Spleen (tissue), 11 donors: ENCODE measurements at regions not wholly inside any gene's neighbourhood (a gene's known extent, or its start where the extent isn't known, plus 50 kb on each side); places are given as distances from the start of the nearest gene placed in this dataset.
A peak's percentile ranks its signal among the peaks of the same experiment; 100 is the strongest.

Source experiments
- DNase-seq: peaks from one replicate; pipeline ENCODE4 v3.0.0-alpha.2; 2020
- H3K27ac ChIP-seq, 8 donors: fragments of 200-600 bp; sonication (generic) in 7 of 8; 1 replicate in 4 of 8; 2 replicates in 4 of 8; pipeline versions ENCODE4 v1.5.0 to v1.8.0; 2016 to 2021; ENCODE audit warnings: inconsistent platforms in 4 of 8, mild to moderate bottlenecking in 4 of 8, moderate library complexity in 1 of 8
- H3K27me3 ChIP-seq, 7 donors: fragments of 200-600 bp; sonication (generic) in 6 of 7; replicated peaks in 1 of 7; 1 replicate in 4 of 7; 2 replicates in 3 of 7; pipeline versions ENCODE4 v1.5.0 to v1.8.0; 2016 to 2021; ENCODE audit warnings: inconsistent platforms in 3 of 7, mild to moderate bottlenecking in 1 of 7
- H3K36me3 ChIP-seq, 6 donors: fragments of 200-600 bp; sonication (generic) in 5 of 6; 1 replicate in 4 of 6; 2 replicates in 2 of 6; pipeline versions ENCODE4 v1.5.0 to v1.8.0; 2016 to 2021; ENCODE audit warnings: inconsistent platforms in 2 of 6
- H3K4me1 ChIP-seq, 6 donors: fragments of 200-600 bp; sonication (generic) in 5 of 6; 1 replicate in 3 of 6; 2 replicates in 3 of 6; pipeline versions ENCODE4 v1.5.0 to v1.8.0; 2016 to 2021; ENCODE audit warnings: inconsistent platforms in 3 of 6
- H3K4me3 ChIP-seq, 8 donors: fragments of 200-600 bp; sonication (generic) in 7 of 8; 1 replicate in 4 of 8; 2 replicates in 4 of 8; pipeline versions ENCODE4 v1.5.0 to v1.8.0; 2016 to 2021; ENCODE audit warnings: inconsistent platforms in 4 of 8, mild to moderate bottlenecking in 4 of 8, moderate library complexity in 2 of 8
- H3K9me3 ChIP-seq, 8 donors: fragments of 200-600 bp; sonication (generic) in 7 of 8; 1 replicate in 4 of 8; 2 replicates in 4 of 8; pipeline versions ENCODE4 v1.5.0 to v1.8.0; 2016 to 2021; ENCODE audit warnings: inconsistent platforms in 4 of 8
- POLR2A ChIP-seq, 3 donors: fragments of 450-650 bp; IDR thresholded peaks; one replicate each; pipeline ENCODE4 v1.5.1; 2017; ENCODE audit warnings: antibody characterized with exemption in 3 of 3, mild to moderate bottlenecking in 1 of 3
- POLR2AphosphoS5 ChIP-seq, 3 donors: sonication (generic); formaldehyde crosslinking; IDR thresholded peaks; one replicate each; pipeline ENCODE4 v1.5.1; 2017; ENCODE audit warnings: antibody characterized with exemption in 3 of 3
- WGBS, 5 donors: extraction: QIAGEN DNeasy Blood & Tissue Kit in 3 of 5; methylation state at CpG; one replicate each; pipeline versions ENCODE4 v1.1.5 to v1.1.7; 2013 to 2018; 5-methylcytosine and 5-hydroxymethylcytosine counted together
- intact Hi-C: fragments of 100-400 bp; cut with DNase I; formaldehyde crosslinking; loops from one replicate; pipeline ENCODE4 v1.15.0; 2023; ENCODE audit warnings: low total_unique reads
- TF ChIP-seq, protein P1 (sequence below), 11 experiments: fragments of 200-600 bp in 7 of 11; fragments of 450-650 bp in 4 of 11; sonication (generic) in 4 of 11; IDR thresholded peaks in 8 of 11; conservative IDR thresholded peaks in 3 of 11; 1 replicate in 7 of 11; 2 replicates in 4 of 11; pipeline versions ENCODE4 v1.4.0 to v1.8.0; 2016 to 2021; ENCODE audit warnings: antibody characterized with exemption in 11 of 11, inconsistent platforms in 4 of 11, mild to moderate bottlenecking in 1 of 11
- donor health status: healthy with polysubstance abuse.
- donor health status: DM: no; HTN: no; CAD: no; lungs with moderate emphysema.
- donor health status: DM: no; HTN: no; CAD: no.
- donor health status: Bipolar disorder and iron deficiency.
- donor health status: healthy.
- donor health status: DM: no; HTN: no; CAD: no.
- donor health status: DM: yes; HTN: yes; CAD: no.

DNA sequence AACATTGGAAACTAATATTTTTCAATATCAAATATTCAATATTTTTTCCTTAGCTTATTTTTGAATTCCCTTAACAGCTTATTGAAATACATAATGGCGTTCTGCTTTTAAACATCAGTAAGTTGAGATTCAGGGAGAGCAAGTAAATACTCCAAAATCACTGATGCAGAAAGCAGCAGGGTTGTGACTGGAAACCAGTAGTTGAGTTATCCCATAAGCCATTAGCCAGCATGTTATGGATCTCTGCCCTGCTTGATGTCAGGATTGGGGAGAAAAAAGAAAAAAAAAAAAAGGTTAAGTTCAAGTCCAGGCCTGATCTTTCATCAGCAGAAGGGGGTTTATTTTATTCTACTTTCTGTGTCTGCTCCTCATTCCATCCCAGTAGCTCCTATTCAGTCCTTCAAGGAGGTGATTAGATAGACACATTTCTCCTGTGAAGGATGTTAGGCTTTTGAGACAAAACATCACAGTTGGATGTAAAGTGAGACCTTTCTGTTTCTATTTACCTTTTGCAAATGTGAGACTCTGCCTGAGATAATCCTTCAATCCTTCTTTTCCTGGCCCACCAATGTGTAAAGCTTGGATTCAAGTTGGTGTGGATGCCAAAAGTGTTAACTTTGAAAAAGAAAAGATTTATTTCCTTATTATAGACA, 110.9 kb upstream of the HDAC9 start:
- WGBS, 5 donors, result 93 to 98% (median 94%) methylated on average over 1 of the region's 1 CpG
- Histone ChIP-seq H3K27me3 (no peaks in the 10 kb centered on the region), H3K27ac (no peak overlapping the region), H3K9me3 (no peaks in the 10 kb centered on the region), H3K36me3 (no peaks in the 10 kb centered on the region), H3K4me1 (peaks cover 7 to 27% (median 20%) of the 10 kb centered on the region in 6 donors), H3K4me3 (no peak overlapping the region)
- no peak for TF ChIP-seq POLR2A (IDR thresholded peaks at IDR 0.05)
- TF ChIP-seq, protein P1, sequence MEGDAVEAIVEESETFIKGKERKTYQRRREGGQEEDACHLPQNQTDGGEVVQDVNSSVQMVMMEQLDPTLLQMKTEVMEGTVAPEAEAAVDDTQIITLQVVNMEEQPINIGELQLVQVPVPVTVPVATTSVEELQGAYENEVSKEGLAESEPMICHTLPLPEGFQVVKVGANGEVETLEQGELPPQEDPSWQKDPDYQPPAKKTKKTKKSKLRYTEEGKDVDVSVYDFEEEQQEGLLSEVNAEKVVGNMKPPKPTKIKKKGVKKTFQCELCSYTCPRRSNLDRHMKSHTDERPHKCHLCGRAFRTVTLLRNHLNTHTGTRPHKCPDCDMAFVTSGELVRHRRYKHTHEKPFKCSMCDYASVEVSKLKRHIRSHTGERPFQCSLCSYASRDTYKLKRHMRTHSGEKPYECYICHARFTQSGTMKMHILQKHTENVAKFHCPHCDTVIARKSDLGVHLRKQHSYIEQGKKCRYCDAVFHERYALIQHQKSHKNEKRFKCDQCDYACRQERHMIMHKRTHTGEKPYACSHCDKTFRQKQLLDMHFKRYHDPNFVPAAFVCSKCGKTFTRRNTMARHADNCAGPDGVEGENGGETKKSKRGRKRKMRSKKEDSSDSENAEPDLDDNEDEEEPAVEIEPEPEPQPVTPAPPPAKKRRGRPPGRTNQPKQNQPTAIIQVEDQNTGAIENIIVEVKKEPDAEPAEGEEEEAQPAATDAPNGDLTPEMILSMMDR (IDR thresholded peaks at IDR 0.05 in 8 of 11, conservative IDR thresholded peaks at IDR 0.05 in 3 of 11), result no peak
- no peak for TF ChIP-seq POLR2AphosphoS5 (IDR thresholded peaks at IDR 0.05)
- no peak for DNase-seq
- intact Hi-C loops, result no loop called here

DNA sequence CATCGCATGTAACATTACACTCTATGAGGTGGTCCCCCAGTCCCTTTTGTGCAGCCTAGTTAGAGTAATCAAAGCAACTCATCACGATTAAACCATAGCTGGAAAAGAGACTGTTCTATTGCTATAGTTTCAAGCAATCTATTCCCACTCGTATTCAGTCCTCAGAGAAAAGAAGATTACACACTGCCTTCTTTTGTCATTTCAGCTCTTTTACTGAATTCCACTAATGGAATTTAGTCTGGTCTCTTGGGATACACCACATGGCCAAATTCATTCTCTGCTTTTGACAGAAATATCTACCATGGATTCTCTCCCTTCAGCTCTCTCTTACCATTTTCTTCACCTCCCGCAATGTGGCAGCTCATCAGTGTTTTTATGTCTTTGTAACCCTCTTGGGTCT, 108.9 kb upstream of the HDAC9 start:
- H3K4me3 ChIP-seq, result no peak overlapping the region
- H3K4me1 ChIP-seq, result peaks cover 8 to 47% (median 36%) of the 10 kb centered on the region in 6 donors
- H3K27me3 ChIP-seq, result no peaks in the 10 kb centered on the region
- WGBS, 5 donors, result 90 to 97% (median 96%) methylated on average over 4 of the region's 4 CpGs
- intact Hi-C loops, result no loop called here
- no peaks in the 10 kb centered on the region for H3K36me3 ChIP-seq
- H3K9me3 ChIP-seq, result no peaks in the 10 kb centered on the region
- TF ChIP-seq POLR2AphosphoS5 (IDR thresholded peaks at IDR 0.05) (no peak), POLR2A (IDR thresholded peaks at IDR 0.05) (no peak)
- TF ChIP-seq, protein P1 (IDR thresholded peaks at IDR 0.05 in 8 of 11, conservative IDR thresholded peaks at IDR 0.05 in 3 of 11), result no peak
- no peak for DNase-seq
- no peak overlapping the region for H3K27ac ChIP-seq

DNA sequence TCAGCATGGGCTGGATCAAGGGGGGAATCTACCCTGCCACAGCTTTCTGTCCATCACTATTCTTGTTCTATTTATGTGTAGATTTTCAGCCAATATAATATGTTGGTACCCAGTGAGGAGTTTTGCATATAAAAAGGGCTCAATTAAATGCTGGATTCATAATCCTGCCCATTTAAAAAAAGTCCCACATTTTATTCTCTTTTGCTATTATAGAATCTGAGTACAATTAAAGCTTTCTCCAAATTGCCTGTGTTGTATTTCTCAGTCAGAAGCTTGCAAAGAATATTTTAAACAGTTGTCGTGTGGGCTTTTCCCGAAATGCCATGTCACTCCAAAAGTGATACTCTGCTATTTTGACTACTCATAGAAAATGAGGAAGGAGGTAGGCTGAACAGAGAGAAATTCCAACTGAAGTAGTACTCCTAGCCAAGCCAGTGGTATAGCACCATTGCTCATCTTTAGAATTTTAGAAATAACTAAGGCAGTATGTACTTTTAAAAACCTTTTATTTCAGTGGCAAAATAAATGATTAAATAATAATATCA, 108.3 kb upstream of the HDAC9 start:
- no peak for DNase-seq
- WGBS, 5 donors, result 34 to 57% (median 45%) methylated on average over 2 of the region's 2 CpGs
- TF ChIP-seq, protein P1 (IDR thresholded peaks at IDR 0.05 in 8 of 11, conservative IDR thresholded peaks at IDR 0.05 in 3 of 11), result no peak
- TF ChIP-seq POLR2A (IDR thresholded peaks at IDR 0.05) (no peak), POLR2AphosphoS5 (IDR thresholded peaks at IDR 0.05) (no peak)
- no peaks in the 10 kb centered on the region for H3K27me3 ChIP-seq
- no peaks in the 10 kb centered on the region for H3K9me3 ChIP-seq
- intact Hi-C loops, result no loop called here
- no peaks in the 10 kb centered on the region for H3K36me3 ChIP-seq
- peaks cover 8 to 49% (median 36%) of the 10 kb centered on the region in 6 donors for H3K4me1 ChIP-seq
- no peak overlapping the region for H3K4me3 ChIP-seq
- H3K27ac ChIP-seq, result no peak overlapping the region

DNA sequence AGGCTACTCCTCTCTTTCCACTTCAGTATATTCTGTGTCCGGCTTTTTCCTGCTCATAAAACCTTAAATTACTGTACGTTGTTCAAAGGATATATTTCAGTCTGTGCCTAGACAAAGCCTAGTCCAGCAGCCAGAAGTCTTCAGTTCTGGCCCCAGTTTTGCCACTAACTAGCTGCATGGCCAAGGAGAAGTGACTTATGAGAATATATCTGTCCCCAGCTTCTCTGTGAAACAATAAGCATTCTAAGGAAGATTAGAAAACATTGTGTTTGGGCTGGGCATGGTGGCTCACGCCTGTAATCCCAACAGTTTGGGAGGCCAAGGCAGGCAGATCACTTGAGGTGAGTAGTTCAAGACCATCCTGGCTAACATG, 105.0 kb upstream of the HDAC9 start:
- 30 to 46% (median 35%) methylated on average over 3 of the region's 3 CpGs for WGBS, 5 donors
- H3K36me3 ChIP-seq, result no peaks in the 10 kb centered on the region
- peak overlapping the region; percentile 10 to 82 (median 63) for H3K27ac ChIP-seq
- no peak for DNase-seq
- H3K27me3 ChIP-seq, result no peaks in the 10 kb centered on the region
- TF ChIP-seq, protein P1 (IDR thresholded peaks at IDR 0.05 in 8 of 11, conservative IDR thresholded peaks at IDR 0.05 in 3 of 11), result no peak
- TF ChIP-seq POLR2A (IDR thresholded peaks at IDR 0.05), result no peak
- TF ChIP-seq POLR2AphosphoS5 (IDR thresholded peaks at IDR 0.05), result no peak
- intact Hi-C loops, result no loop called here
- no peaks in the 10 kb centered on the region for H3K9me3 ChIP-seq
- H3K4me1 ChIP-seq, result peaks cover 8 to 68% (median 37%) of the 10 kb centered on the region in 6 donors
- peak overlapping the region in 1 of 8 donors; percentile 29 for H3K4me3 ChIP-seq
